NCI-H774 (cell line): ENCODE measurements at regions not wholly inside any gene's neighbourhood (a gene's known extent, or its start where the extent isn't known, plus 50 kb on each side); places are given as distances from the start of the nearest gene placed in this dataset.

ENCODE experiments used
- DNase-seq: peaks from one replicate; lab custom pipeline; 2025; lab: John Stamatoyannopoulos, UW

DNA sequence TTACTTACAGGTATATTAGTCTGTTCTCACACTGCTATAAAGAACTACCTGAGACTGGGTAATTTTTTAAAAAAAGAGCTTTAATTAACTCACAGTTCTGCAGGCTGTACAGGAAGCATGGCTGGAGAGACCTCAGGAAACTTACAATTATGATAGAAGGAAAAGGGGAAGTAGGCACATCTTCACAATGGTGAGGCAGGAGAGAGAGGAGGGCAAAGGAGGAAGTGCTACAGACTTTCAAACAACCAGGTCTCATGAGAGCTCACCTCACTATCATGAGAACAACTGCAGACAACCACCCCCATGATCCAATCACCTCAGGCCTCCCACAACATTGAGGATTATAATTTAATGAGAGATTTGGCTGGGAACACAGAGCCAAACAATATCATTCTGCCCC is 511.7 kb downstream of the SLITRK6 start:
- no peak for DNase-seq

DNA sequence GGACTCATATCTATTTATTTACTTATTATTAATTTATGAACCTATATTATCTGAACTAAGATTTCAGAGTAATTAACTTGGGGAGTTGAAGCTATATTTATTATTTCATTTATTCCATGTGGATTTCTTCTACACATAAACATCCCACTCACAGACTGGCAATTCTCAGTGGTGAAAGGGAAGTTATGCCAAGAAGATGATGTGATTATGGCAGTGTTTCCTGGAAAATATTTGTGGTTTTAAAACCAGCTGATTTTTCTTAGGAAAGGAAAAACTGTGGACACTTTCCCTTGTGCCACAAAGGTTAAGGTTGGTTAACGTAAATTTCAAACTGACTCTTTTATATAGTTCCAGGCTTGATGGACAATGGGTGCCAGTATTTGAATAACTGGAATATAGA is 513.1 kb downstream of the SLITRK6 start:
- no peak for DNase-seq

GRCh38 chr13:85284349-85284748 is 514.9 kb downstream of the SLITRK6 start:
- DNase-seq = no peak

GRCh38 chr13:85283408-85283807 is 515.8 kb downstream of the SLITRK6 start:
- no peak for DNase-seq

DNA sequence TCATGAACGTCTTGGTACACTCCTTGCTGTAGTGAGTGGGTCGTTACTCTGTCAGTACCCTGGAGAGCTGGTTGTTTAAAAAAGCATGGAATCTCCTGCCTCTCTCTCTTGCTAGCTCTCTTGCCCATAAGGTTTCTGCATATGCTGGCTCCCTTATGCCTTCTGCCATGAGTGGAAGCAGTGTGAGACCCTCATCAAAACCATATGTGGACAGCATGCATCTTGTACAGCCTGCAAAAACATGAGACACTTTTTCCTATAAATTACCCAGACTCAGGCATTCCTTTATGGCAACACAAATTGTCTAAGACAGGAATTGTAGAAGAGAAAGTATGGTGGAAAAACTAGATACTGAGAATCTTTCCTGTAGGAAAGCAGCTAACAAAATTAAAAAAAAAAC is 516.3 kb downstream of the SLITRK6 start:
- DNase-seq = no peak

GRCh38 chr13:85278851-85279250 is 520.4 kb downstream of the SLITRK6 start:
- no peak for DNase-seq

GRCh38 chr13:85277748-85278147 is 521.5 kb downstream of the SLITRK6 start:
- no peak for DNase-seq

- no peak for DNase-seq
Measured at GRCh38 chr13:85266771-85267170, 532.4 kb downstream of the SLITRK6 start.

DNA sequence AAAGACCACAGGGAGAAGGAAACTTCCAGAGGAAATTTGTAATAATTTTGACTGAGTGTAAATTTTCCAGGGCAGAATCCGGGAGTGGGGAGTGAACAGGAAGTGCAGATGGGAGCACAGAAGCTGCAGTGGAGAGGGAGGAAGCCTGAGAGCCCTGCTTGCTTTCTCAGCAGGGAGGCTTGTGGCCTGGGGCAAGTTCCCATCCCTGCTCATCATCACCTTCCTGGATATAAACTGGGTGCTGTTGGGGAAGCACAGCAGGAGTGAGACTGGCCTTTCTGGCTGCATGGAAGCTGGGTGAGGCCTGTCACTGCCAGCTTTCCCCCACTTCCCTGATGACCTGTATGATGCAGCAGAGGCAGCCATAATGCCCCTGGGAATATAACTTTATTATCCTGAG is 532.9 kb downstream of the SLITRK6 start:
- no peak for DNase-seq

DNA sequence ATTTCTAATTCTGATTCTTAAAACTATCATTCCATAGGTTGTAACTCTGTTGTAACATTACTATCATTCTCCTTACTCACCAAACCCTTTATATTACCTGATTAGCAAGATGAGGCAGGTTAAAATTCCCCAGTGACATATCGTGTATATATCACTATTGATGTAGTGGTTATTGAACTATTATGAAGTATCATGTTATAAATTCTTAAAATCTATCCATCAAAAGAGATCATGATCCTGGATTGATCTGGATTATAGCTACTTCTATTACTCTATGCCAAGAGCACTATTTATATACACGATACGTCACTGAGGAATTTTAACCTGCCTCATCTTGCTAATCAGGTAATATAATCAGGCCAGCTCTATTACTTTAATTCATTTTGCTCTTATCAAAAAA is 533.9 kb downstream of the SLITRK6 start:
- DNase-seq = no peak

GRCh38 chr13:85262499-85262898 is 536.7 kb downstream of the SLITRK6 start:
- no peak for DNase-seq

- no peak for DNase-seq
Measured at GRCh38 chr13:85261757-85262346, 537.4 kb downstream of the SLITRK6 start.

- no peak for DNase-seq
Measured at GRCh38 chr13:85260896-85261295, 538.3 kb downstream of the SLITRK6 start.

DNA sequence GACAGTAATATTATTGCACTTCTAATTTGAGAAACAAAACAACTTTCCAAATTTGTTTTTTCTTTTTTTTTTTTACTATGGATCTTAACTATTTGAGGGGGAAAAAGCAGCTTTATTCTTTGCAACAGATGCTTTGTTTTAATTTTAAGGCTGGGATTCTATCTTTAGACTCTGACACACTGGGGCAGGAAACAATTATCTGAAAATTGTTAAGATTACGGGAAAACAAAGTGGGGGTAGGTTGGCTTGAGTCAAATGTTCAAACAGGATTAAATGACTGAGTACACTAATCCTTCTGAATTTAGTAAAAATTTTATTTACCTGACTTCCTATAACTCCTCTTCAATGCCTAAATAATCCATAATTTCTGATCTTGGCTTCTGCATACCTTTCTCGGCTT is 543.2 kb downstream of the SLITRK6 start:
- DNase-seq = no peak

GRCh38 chr13:85254641-85255040 is 544.6 kb downstream of the SLITRK6 start:
- DNase-seq = no peak

DNA sequence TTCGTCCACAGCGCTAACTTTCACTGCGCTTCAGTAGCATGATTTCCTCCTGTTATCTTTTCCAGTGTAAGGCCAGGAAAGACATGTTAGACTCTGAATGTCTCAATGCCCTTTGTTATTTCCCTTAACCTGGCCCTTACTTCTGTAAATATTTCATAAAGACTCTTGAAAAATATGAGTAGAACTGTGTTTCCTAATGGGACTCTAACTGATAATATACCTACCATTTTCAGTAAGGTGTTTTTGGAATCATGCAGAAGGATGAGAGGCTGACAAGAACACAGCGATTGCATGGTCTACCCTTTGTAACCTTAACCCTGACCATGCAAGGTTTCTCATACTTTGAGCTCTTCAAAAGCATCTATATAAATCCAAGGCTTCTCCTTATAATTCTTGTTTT is 550.1 kb downstream of the SLITRK6 start:
- no peak for DNase-seq

DNA sequence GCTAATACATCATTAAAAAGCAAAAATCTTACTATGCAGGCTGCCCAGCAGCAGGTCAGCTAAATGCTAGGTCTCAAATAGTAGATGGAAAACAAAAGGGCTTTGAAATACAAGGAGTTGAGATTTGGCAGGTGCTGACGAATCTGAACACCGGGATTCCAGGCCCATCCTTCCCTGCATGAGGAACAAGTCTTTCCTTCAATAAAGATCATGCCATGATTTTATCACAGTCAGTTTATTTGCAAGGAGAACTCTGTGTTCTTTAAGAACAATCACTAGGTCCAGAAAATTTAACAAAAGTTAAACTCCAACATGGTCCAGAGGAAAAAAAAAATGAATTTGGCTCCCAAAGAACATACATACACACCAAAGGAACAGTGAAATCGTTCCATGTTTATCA is 551.4 kb downstream of the SLITRK6 start:
- DNase-seq = no peak

DNA sequence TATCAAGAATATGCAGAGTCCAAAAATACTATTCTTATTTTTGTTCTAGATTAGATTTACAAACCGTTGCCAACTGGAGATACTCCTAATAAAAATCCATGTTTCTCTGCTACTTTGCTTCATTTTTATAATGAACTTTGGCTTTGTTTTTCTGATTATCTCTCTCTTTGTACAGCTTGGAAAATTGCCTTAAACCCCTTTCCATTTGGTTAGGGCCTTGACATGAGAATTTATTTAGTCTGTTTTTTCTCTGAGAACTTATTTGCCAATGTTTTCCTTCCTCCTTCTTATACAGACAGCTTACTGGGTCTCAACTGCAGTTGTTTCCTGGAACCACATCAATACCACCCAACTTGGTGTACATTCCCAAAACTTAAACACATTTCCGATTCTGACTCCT is 555.4 kb downstream of the SLITRK6 start:
- DNase-seq = no peak

GRCh38 chr13:85241060-85241459 is 558.2 kb downstream of the SLITRK6 start:
- DNase-seq = no peak

DNA sequence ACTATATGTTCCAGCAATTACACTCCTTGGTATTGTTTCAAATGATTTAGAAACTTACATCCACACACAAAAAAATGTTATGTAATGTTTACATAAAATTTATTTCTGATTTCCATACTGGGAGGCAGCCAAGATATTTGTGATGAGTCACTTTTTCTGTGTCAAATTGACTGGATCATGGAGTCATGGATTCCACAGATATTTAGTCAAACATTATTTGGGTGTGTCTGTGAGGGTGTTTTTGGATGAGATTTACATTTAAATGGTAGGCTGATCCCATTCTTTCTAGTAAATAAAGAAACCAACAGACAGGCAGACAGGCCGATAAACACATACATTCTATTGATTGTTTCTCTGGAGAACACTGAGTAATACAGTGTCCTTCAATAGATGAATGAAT is 562.8 kb downstream of the SLITRK6 start:
- no peak for DNase-seq

DNA sequence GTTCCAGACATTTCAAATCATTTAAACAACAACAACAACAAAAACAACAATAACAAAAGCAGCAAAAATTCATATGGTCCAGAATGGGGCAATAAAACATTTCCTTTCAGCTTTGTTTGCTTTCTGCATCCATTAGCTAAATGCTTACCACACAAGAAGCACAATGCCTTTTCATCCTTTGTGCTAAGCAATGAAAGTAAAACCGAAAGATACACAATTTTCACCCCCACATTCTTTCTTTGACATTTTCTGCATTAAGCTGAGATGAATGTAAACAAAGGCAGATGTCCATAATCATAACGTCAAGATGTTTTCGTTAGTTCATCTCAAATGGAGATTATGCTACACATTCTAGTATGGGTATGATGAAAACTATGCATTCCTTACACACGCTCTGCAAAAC is 568.5 kb downstream of the SLITRK6 start:
- no peak for DNase-seq

DNA sequence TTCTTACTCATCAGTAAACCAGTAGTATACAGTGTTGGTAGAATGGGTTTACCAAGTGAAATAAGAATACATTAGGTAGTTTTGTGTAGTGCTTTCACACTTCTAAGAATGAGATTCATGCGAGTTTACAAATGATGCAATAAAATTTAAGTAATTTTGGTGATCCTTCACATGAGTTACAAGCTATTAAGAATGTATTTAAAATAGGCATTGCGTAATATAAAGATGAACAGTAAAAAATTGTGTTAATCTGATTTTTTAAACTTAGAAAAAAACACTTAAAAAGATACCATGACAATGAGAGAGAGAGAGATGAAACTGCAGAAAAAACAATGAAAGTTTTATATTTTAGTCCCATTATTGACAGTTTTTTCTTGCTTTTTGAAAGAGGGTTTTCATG is 570.5 kb downstream of the SLITRK6 start:
- DNase-seq = no peak

DNA sequence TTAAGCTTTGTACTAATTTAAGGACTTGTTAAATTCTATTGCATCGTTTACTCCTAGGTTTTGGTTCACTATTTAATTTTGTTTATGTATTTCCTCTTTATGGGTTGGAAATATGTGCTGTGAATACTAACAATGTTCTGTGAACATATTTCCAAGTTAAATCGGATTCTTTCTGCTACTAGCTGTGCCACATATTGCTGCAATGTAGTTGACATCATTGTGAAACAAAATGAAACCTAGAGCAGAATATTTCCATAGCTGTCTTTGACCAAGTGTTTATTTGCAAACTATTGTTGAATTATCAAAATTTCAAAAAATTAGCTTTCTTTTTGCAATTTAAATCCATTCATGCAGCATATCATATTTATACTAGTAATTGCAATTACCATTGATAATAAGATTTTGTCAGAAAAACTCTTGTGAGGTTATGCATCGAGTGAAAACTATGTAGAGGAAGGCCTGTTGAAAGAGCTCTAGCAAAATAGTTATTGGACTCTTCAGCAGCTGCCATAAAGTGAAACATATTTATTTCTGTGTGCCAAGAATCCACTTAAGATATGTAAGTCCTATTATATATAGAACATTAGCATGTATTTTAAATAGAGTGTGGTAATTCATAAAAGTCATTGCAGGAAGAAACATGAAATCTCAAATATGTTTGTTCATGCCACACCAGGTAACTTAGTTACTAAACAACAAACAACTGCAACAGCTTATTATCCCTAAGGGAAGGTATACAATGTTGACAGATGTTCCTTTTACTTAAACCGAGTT is 575.1 kb downstream of the SLITRK6 start:
- DNase-seq = no peak

- no peak for DNase-seq
Measured at GRCh38 chr13:85216576-85216975, 582.6 kb downstream of the SLITRK6 start.
